Posterior vena cava (tissue), 2 donors: ENCODE measurements at regions not wholly inside any gene's neighbourhood (a gene's known extent, or its start where the extent isn't known, plus 50 kb on each side); places are given as distances from the start of the nearest gene placed in this dataset.
"Not testable (repeated sequence)": the region's sequence is repeated elsewhere in the genome, so short reads cannot be mapped to it uniquely, and the experiment has no call there.

Experiments used
- DNase-seq: peaks from one replicate; pipeline ENCODE4 v3.0.0-alpha.2; 2020; ENCODE audit warnings: low spot score
- intact Hi-C, 2 donors: fragments of 100-400 bp; cut with DNase I; formaldehyde crosslinking; loops; one replicate each; pipeline versions ENCODE4 v1.14.1 to v1.14.2; 2022 to 2023
- microRNA-seq, 2 donors: library from miRNA; unstranded; fragments of <30 nt; microRNA quantifications; one replicate each; pipeline ENCODE4 v1.2.0, GENCODE V29; 2020 to 2021; ENCODE audit warnings: borderline microRNAs expressed in 2 of 2
- donor health status: DM: yes; HTN: yes; CAD: no.
- donor health status: DM: yes; HTN: yes; CAD: no.

DNA sequence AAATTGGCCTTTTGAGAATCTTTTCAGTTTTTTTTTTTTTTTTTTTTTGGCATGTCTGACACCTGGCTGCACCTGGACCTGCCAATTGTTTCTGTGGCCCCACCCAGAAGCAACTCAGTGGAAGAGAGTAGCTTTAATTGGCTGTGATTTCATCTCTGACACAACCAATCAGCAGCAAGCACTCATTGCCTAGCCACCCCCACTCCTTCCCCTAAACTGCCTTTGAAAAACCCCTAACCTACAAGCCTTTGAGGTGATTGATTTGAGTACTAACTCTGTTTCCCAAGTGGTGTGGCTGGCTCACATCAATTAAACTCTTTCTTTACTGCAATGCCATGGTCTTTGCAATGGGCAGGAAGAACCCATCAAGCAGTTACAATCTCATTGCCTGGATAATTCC is 98.2 kb upstream of the CHORDC1 start:
- no peak for DNase-seq
- intact Hi-C loops = no loop called here

DNA sequence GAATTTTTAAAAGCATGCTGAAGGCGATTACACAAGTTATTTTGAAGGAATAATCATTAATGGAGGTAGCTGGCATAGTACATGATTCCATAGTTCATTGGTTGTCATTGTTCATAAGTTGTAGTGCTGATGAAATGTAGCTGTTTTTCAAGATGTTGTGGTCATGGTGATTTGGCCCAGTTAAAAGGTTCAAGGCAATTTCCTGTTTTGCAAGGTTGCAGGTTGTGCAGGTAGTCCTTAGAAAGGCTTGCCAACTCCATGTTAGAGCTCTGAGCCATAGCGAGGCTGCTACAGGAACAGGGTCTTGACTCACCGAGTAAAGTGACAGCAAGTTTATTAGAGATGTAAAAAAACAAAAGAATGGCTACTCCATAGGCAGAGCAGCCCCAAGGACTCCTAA is 95.8 kb upstream of the CHORDC1 start:
- DNase-seq = no peak
- intact Hi-C loops = no loop called here

- intact Hi-C loops = no loop called here
These were observed 87.4 kb upstream of the CHORDC1 start for GRCh38 chr11:90310210-90310609.

DNA sequence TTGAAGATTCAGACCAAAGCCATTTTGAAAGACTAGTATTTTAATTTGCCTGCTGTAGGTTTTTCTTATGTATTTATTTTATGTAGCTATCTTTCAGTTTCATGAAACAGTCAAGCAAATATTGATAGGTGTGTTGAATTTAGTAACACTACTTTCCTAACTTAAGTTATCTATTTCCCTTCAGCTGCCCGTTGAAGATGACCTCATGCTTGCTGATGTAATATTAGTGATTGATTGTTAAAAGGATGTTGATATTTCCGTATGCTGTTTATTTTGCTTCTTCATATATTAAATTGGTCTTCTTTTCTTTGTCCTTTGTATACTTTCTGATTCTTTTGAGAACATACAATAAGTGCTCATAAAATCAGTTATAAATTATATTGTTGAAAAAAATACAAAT is 86.8 kb upstream of the CHORDC1 start:
- intact Hi-C loops = no loop called here
- DNase-seq = no peak

More at GRCh38 chr11:90310210-90310609, 87.4 kb upstream of the CHORDC1 start:
- no peak for DNase-seq

GRCh38 chr11:90294526-90294925 is 71.7 kb upstream of the CHORDC1 start:
- intact Hi-C loops = no loop called here
- DNase-seq = no peak

GRCh38 chr11:90294091-90294490 is 71.2 kb upstream of the CHORDC1 start:
- intact Hi-C loops = no loop called here

GRCh38 chr11:90288212-90288821 is 65.5 kb upstream of the CHORDC1 start:
- no peak for DNase-seq
- intact Hi-C loops = loop anchor here in 1 of 2 donors (5.0 kb wide), 1 partner anchor 174 kb away; no protein-coding TSS in a partner anchor

More at GRCh38 chr11:90294091-90294490, 71.2 kb upstream of the CHORDC1 start:
- no peak for DNase-seq

DNA sequence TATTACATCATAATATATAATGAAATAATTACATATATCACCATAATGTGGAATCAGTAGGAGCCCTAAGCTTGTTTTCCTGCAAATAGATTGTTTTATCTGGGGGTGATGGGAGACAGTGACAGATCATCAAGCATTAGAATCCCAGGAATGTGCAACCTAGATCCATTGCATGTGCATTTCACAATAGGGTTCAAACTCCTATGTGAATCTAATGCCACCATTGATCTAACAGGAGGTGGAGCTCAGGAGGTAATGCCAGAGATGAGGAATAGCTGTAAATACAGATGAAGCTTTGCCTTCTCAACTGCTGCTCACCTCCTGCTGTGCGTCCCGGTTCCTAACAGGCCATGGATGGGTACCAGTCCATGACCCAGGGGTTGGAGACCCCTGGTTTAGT is 63.8 kb upstream of the CHORDC1 start:
- intact Hi-C loops = loop anchor here in 1 of 2 donors (5.0 kb wide), 1 partner anchor 176 kb away; no protein-coding TSS in a partner anchor
- DNase-seq = no peak

GRCh38 chr11:90284171-90284570 is 61.3 kb upstream of the CHORDC1 start:
- no peak for DNase-seq
- intact Hi-C loops = no loop called here

DNA sequence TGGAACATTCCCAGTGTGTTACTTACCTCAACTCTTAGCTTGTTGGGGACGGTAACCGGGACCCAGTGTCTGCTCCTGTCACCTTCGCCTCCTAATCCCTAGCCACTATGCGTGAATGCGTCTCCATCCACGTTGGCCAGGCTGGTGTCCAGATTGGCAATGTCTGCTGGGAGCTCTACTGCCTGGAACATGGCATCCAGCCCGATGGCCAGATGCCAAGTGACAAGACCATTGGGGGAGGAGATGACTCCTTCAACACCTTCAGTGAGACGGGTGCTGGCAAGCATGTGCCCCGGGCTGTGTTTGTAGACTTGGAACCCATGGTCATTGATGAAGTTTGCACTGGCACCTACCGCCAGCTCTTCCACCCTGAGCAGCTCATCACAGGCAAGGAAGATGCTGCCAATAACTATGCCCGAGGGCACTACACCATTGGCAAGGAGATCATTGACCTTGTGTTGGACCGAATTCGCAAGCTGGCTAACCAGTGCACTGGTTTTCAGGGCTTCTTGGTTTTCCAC is 59.8 kb upstream of the CHORDC1 start:
- intact Hi-C loops = not testable (repeated sequence)

GRCh38 chr11:90274362-90274761 is 51.5 kb upstream of the CHORDC1 start:
- intact Hi-C loops = no loop called here
- no peak for DNase-seq

More for the DNA sequence above, 59.8 kb upstream of the CHORDC1 start:
- not testable (repeated sequence) for DNase-seq

Small RNA genes in the stretch of these regions (microRNA-seq; reads per million reads assigned to microRNA genes)
- gene MIR1261 = 0 reads per million in 2 donors
- 0 reads per million in 2 donors for gene MIR4490
